GM23338 (cell line): ENCODE measurements at regions not wholly inside any gene's neighbourhood (a gene's known extent, or its start where the extent isn't known, plus 50 kb on each side); places are given as distances from the start of the nearest gene placed in this dataset.

Experiments used
- ATAC-seq: fragments of 200-7000 bp; cut with Tn5 transposase; 3 replicates; pipeline ENCODE4 v1.9.1; 2020
- DNase-seq: peaks from one replicate; pipeline ENCODE4 v3.0.0-alpha.2; 2015; ENCODE audit warnings: low spot score
- H2AFZ ChIP-seq: fragments of 200-600 bp; sonication (generic); 2 replicates; pipeline ENCODE4 v1.8.0; 2016; ENCODE audit warnings: antibody characterized with exemption, mild to moderate bottlenecking, moderate library complexity
- H3F3A ChIP-seq: fragments of 200-600 bp; sonication (generic); replicated peaks from 2 replicates; pipeline ENCODE4 v1.8.0; 2017; ENCODE audit warnings: antibody characterized with exemption, mixed run types, low read depth
- H3K27ac ChIP-seq: fragments of 200-600 bp; sonication (generic); 2 replicates; pipeline ENCODE4 v1.6.1; 2016; ENCODE audit warnings: low read depth
- H3K27me3 ChIP-seq: fragments of 200-600 bp; sonication (generic); 2 replicates; pipeline ENCODE4 v1.8.0; 2016; ENCODE audit warnings: mild to moderate bottlenecking, mixed run types, moderate library complexity; ENCODE audit not compliant: insufficient read depth
- H3K36me3 ChIP-seq: fragments of 200-600 bp; sonication (generic); 2 replicates; pipeline ENCODE4 v1.8.0; 2016; ENCODE audit warnings: mild to moderate bottlenecking; ENCODE audit not compliant: insufficient read depth
- H3K4me1 ChIP-seq: fragments of 200-600 bp; sonication (generic); 2 replicates; pipeline ENCODE4 v1.8.0; 2016; ENCODE audit warnings: mild to moderate bottlenecking, moderate library complexity; ENCODE audit not compliant: insufficient read depth
- H3K4me2 ChIP-seq: fragments of 200-600 bp; sonication (generic); 2 replicates; pipeline ENCODE4 v1.7.1; 2017; ENCODE audit warnings: mixed run types
- H3K4me3 ChIP-seq: fragments of 200-600 bp; sonication (generic); 2 replicates; pipeline ENCODE4 v1.6.1; 2016; ENCODE audit warnings: mixed run types
- H3K79me2 ChIP-seq: fragments of 200-600 bp; sonication (generic); replicated peaks from 2 replicates; pipeline ENCODE4 v1.8.0; 2017; ENCODE audit warnings: mild to moderate bottlenecking; ENCODE audit not compliant: insufficient read depth
- H3K9me2 ChIP-seq: fragments of 200-600 bp; sonication (generic); 2 replicates; pipeline ENCODE4 v1.8.0; 2017; ENCODE audit not compliant: insufficient read depth
- H4K20me1 ChIP-seq: fragments of 200-600 bp; sonication (generic); replicated peaks from 2 replicates; pipeline ENCODE4 v1.8.0; 2017; ENCODE audit warnings: mild to moderate bottlenecking; ENCODE audit not compliant: insufficient read depth
- H3K27ac Mint-ChIP-seq: 2 replicates; pipeline ENCODE4 v1.8.0; 2020; ENCODE audit warnings: inconsistent platforms, mild to moderate bottlenecking, moderate library complexity, mixed read lengths
- H3K27me3 Mint-ChIP-seq: 3 replicates; pipeline ENCODE4 v1.8.0; 2022; ENCODE audit warnings: low read depth, mild to moderate bottlenecking, moderate library complexity, mixed read lengths, inconsistent platforms; ENCODE audit not compliant: insufficient read depth, poor library complexity
- H3K36me3 Mint-ChIP-seq: 3 replicates; pipeline ENCODE4 v1.8.0; 2021; ENCODE audit warnings: low read depth, mild to moderate bottlenecking, inconsistent platforms, moderate library complexity, mixed read lengths
- H3K4me1 Mint-ChIP-seq: 3 replicates; pipeline ENCODE4 v1.8.0; 2020; ENCODE audit warnings: mild to moderate bottlenecking, inconsistent platforms, mixed read lengths
- H3K4me3 Mint-ChIP-seq: 3 replicates; pipeline ENCODE4 v1.8.0; 2021; ENCODE audit warnings: moderate library complexity, mild to moderate bottlenecking, inconsistent platforms, mixed read lengths
- H3K9me3 Mint-ChIP-seq: 3 replicates; pipeline ENCODE4 v1.8.0; 2020; ENCODE audit warnings: moderate library complexity, mild to moderate bottlenecking, inconsistent platforms, mixed read lengths
- EZH2phosphoT487 ChIP-seq: fragments of 200-600 bp; sonication (generic); IDR thresholded peaks from one replicate; pipeline ENCODE4 v1.8.1; 2018; ENCODE audit warnings: antibody characterized with exemption; ENCODE audit not compliant: unreplicated experiment
- JUNB ChIP-seq: IDR thresholded peaks from one replicate; pipeline ENCODE4 v1.6.1; 2016; ENCODE audit warnings: antibody characterized with exemption; ENCODE audit not compliant: unreplicated experiment
- REST ChIP-seq: IDR thresholded peaks from one replicate; pipeline ENCODE4 v1.6.1; 2018; ENCODE audit warnings: antibody characterized with exemption; ENCODE audit not compliant: unreplicated experiment
- ZNF114 ChIP-seq: fragments of 250-450 bp; sonication (Bioruptor Pico); IDR thresholded peaks from 2 replicates; pipeline ENCODE4 v1.5.0; 2020; ENCODE audit warnings: mild to moderate bottlenecking, moderate library complexity
- ZNF331 ChIP-seq: fragments of 250-450 bp; sonication (Bioruptor Pico); IDR thresholded peaks from 2 replicates; pipeline ENCODE4 v1.5.0; 2020; ENCODE audit warnings: low read depth, mild to moderate bottlenecking, moderate library complexity
- ZNF462 ChIP-seq: fragments of 250-450 bp; sonication (Bioruptor Pico); IDR thresholded peaks from 2 replicates; pipeline ENCODE4 v1.5.0; 2020; ENCODE audit warnings: mild to moderate bottlenecking, moderate library complexity

- no peak for DNase-seq
- ATAC-seq: no peak
- peaks cover 5% of the 10 kb centered on the region; the same call in 2 of the 3 replicates for H3K36me3 Mint-ChIP-seq
- no peak overlapping the region for H3K4me2 ChIP-seq
- H3K27ac Mint-ChIP-seq: no peak overlapping the region
- TF ChIP-seq ZNF331 (CRISPR knock-in tag): no peak
- TF ChIP-seq ZNF462: no peak
- TF ChIP-seq ZNF114: no peak
- TF ChIP-seq REST: no peak
- no peak for TF ChIP-seq EZH2phosphoT487
- no peak for TF ChIP-seq JUNB
- 0 out of 2 replicates have a peak, but pooled peaks cover 4% of the 10 kb centered on the region for H3K9me2 ChIP-seq
- H3K36me3 ChIP-seq: no peaks in the 10 kb centered on the region
- no peaks in the 10 kb centered on the region for H4K20me1 ChIP-seq
- H3K4me1 ChIP-seq: no peaks in the 10 kb centered on the region
- H3F3A ChIP-seq: no peaks in the 10 kb centered on the region
- H2AFZ ChIP-seq: no peak overlapping the region
- 0 out of 3 replicates have a peak, but pooled peaks cover 2% of the 10 kb centered on the region for H3K4me1 Mint-ChIP-seq
- no peaks in the 10 kb centered on the region for H3K27me3 ChIP-seq
- H3K4me3 Mint-ChIP-seq: no peak overlapping the region
- no peaks in the 10 kb centered on the region for H3K27me3 Mint-ChIP-seq
- no peaks in the 10 kb centered on the region for H3K79me2 ChIP-seq
- H3K4me3 ChIP-seq: no peak overlapping the region
- H3K27ac ChIP-seq: no peak overlapping the region
- peaks cover 8% of the 10 kb centered on the region; the same call in 1 of the 3 replicates for H3K9me3 Mint-ChIP-seq
Observed at GRCh38 chr4:18945464-18945863, 923.9 kb upstream of the LCORL start.
